NCI-H446 (cell line): ENCODE measurements at regions not wholly inside any gene's neighbourhood (a gene's known extent, or its start where the extent isn't known, plus 50 kb on each side); places are given as distances from the start of the nearest gene placed in this dataset.
A peak's percentile ranks its signal among the peaks of the same experiment; 100 is the strongest.

Source experiments
- DNase-seq, 2 experiments: peaks; one replicate each; lab custom pipeline; 2025; lab: John Stamatoyannopoulos, UW

DNA sequence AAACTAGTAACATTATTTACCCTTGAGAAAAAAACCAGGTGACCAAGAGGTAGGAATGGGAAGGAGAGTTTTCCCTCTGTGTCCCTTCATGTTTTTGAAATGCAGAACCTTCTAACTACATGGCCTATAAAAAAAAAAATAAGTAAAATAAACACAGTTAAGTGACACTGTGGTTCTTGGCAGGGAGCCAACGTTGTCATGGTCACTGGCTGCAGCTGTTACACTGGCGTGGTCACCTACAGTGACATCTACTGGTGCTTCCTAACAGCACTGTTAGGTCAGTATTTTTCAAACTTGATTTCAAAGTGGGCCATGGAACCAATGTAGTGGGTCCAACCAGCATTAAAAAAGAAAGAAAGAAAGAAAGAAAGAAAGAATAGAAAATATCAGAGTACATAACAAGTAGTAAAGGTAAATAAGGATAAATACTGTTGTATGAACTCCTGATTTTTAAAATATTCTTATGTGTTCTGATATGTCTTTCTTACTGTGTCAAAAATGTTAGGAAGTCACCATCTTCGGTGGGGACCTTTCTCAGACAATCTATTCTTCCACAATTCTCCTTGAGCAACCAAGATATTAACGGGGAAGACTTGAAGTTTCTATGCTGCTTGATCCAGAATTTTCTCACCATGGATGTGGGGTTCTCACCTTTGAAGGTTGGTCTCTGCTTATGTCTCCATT, 59.1 kb upstream of the PJA2 start:
- DNase-seq, result peak; percentile 89 to 94

DNA sequence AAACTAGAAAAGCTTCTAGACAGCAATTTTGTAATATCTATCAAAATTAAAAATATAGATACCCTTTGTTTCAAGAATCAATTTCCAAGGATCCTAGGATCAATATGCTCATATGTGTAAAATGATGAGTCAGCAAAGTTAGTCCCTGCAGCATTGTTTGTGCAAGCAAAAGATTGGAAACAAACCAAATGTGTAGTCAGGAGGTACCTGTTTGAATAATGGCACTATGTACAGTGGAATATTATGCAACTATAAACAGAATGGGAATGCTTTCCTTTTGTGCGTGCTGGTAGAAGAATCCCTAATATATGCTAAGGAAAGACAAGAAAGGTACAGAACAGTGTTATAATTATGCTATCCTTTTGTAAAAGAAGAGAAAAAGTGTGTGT, 58.5 kb upstream of the PJA2 start:
- no peak for DNase-seq

DNA sequence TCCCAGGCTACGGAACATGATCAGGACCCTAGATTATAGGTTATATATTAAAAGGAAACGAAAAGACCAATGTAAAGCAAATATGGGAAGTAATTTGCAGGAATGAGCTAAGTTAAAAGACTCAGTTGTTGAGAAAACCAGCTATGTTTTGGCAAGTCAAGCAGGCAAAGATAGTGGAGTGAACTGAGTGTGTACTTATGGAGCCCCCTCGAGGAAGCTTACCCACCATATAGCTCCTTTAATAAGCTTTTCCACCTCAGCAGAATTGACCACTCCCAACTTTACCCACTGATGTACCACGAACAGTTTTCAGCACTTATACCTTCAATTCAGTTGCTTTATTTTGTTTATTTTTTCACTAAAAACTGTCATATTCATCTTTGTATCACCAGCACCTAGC, 57.3 kb upstream of the PJA2 start:
- DNase-seq, result no peak
